ENCODE measurements at regions not wholly inside any gene's neighbourhood (a gene's known extent, or its start where the extent isn't known, plus 50 kb on each side); places are given as distances from the start of the nearest gene placed in this dataset.

- Histone ChIP-seq H3K9me2 (ENCODE audit: insufficient read depth) (no peaks in the 10 kb centered on the region), H4K20me1 (ENCODE audit: insufficient read depth) (no peaks in the 10 kb centered on the region), H3K27ac (no peak overlapping the region), H3K4me2 (ENCODE audit: unreplicated experiment) (no peak overlapping the region), H3K4me1 (ENCODE audit: insufficient read depth) (no peaks in the 10 kb centered on the region), H3K9ac (no peak overlapping the region), H2AFZ (no peak overlapping the region), H3K36me3 (ENCODE audit: low read depth) (no peaks in the 10 kb centered on the region), H3F3A (ENCODE audit: insufficient read depth) (no peaks in the 10 kb centered on the region), H3K79me2 (ENCODE audit: insufficient read depth) (no peaks in the 10 kb centered on the region), H3K9me3 (ENCODE audit: low read depth) (no peaks in the 10 kb centered on the region), H3K4me3 (no peak overlapping the region), H3K27me3 (replicated peaks; ENCODE audit: insufficient read depth) (no peaks in the 10 kb centered on the region)
- in situ Hi-C loops (cut with MboI): no loop called here
- no peak for DNase-seq
- no peak for TF ChIP-seq EZH2 (IDR thresholded peaks at IDR 0.05; ENCODE audit: insufficient read depth, poor library complexity, severe bottlenecking)
- no peak for TF ChIP-seq EZH2phosphoT487 (IDR thresholded peaks at IDR 0.05; ENCODE audit: insufficient read depth, low read depth)
Measured at GRCh38 chr4:25549413-25549812, 106.2 kb upstream of the SLC34A2 start.

DNA sequence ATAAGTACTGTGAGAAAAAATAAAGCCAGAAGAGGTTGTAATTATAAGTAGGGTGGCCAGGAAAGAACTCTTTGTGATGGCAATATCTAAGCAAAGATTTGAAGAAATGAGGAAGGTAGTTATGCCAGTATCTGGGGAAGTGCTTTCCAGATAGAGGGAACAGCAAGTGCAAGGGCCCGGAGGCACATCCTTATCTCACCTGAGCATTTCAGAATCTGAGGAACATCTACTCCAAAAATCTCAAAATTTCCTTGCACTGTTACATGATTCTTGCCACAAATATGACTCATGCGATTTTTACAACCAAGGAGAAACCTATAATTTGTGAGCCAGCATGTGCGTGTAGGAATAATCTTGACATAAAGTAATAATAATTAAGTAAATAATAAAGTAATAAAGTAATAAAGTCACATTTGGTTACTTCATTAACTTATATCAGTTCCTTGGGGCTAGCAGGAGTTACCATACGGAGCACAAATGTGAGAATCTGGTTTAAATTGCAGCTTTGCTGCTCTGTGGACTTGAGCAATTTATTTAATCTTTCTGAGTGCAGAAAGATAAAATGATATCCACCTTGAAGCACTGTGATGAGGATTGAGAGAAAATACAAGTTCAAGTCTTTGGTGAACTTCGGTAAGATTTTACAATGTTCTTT, 105.1 kb upstream of the SLC34A2 start:
- in situ Hi-C loops (cut with MboI): no loop called here
- Histone ChIP-seq H3K4me1 (ENCODE audit: insufficient read depth) (no peaks in the 10 kb centered on the region), H3K9me2 (ENCODE audit: insufficient read depth) (no peaks in the 10 kb centered on the region), H4K20me1 (ENCODE audit: insufficient read depth) (no peaks in the 10 kb centered on the region), H3K27ac (no peak overlapping the region), H3K27me3 (replicated peaks; ENCODE audit: insufficient read depth) (no peaks in the 10 kb centered on the region), H3K9ac (no peak overlapping the region), H3K36me3 (ENCODE audit: low read depth) (no peaks in the 10 kb centered on the region), H3K79me2 (ENCODE audit: insufficient read depth) (no peaks in the 10 kb centered on the region), H3K4me2 (ENCODE audit: unreplicated experiment) (no peak overlapping the region), H3K4me3 (no peak overlapping the region), H2AFZ (no peak overlapping the region), H3K9me3 (ENCODE audit: low read depth) (no peaks in the 10 kb centered on the region), H3F3A (ENCODE audit: insufficient read depth) (no peaks in the 10 kb centered on the region)
- DNase-seq: no peak
- TF ChIP-seq EZH2phosphoT487 (IDR thresholded peaks at IDR 0.05; ENCODE audit: insufficient read depth, low read depth) (no peak), EZH2 (IDR thresholded peaks at IDR 0.05; ENCODE audit: insufficient read depth, poor library complexity, severe bottlenecking) (no peak)
- 20 to 29% methylated on average over 5 of the region's 5 CpGs for WGBS, 2 experiments (ENCODE audit: low coverage in 1 of 2, low lambda C conversion rate in 2 of 2, missing lambda C conversion rate in 2 of 2)

DNA sequence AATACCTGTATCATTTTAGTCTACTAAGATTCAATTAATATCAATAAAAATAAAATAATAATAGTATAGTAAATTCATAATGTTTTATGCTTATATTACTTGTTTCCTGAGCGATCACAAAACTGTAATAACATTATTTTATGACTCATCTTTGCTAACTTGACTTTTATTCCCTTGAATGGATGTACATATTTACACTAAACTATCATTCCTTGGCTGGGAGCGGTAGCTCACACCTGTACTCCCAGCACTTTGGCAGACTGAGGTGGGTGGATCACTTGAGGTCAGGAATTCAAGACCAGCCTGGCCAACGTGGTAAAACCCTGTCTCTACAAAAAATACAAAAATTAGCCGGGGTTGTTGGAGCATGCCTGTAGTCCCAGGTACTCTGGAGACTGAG, 104.0 kb upstream of the SLC34A2 start:
- Histone ChIP-seq H2AFZ (no peak overlapping the region), H3K4me3 (no peak overlapping the region), H4K20me1 (ENCODE audit: insufficient read depth) (no peaks in the 10 kb centered on the region), H3K9me2 (ENCODE audit: insufficient read depth) (no peaks in the 10 kb centered on the region), H3K36me3 (ENCODE audit: low read depth) (no peaks in the 10 kb centered on the region), H3F3A (ENCODE audit: insufficient read depth) (no peaks in the 10 kb centered on the region), H3K27ac (no peak overlapping the region), H3K27me3 (replicated peaks; ENCODE audit: insufficient read depth) (no peaks in the 10 kb centered on the region), H3K9me3 (ENCODE audit: low read depth) (no peaks in the 10 kb centered on the region), H3K79me2 (ENCODE audit: insufficient read depth) (no peaks in the 10 kb centered on the region), H3K9ac (no peak overlapping the region), H3K4me1 (ENCODE audit: insufficient read depth) (no peaks in the 10 kb centered on the region), H3K4me2 (ENCODE audit: unreplicated experiment) (no peak overlapping the region)
- TF ChIP-seq EZH2phosphoT487 (IDR thresholded peaks at IDR 0.05; ENCODE audit: insufficient read depth, low read depth) (no peak), EZH2 (IDR thresholded peaks at IDR 0.05; ENCODE audit: insufficient read depth, poor library complexity, severe bottlenecking) (no peak)
- WGBS, 2 experiments (ENCODE audit: low coverage in 1 of 2, low lambda C conversion rate in 2 of 2, missing lambda C conversion rate in 2 of 2): 59 to 62% methylated on average over 4 of the region's 4 CpGs
- DNase-seq: no peak
- in situ Hi-C loops (cut with MboI): no loop called here

GRCh38 chr4:25552580-25553271, 102.9 kb upstream of the SLC34A2 start:
- in situ Hi-C loops (cut with MboI): no loop called here
- H3K4me3 ChIP-seq: no peak overlapping the region
- H3K9ac ChIP-seq: no peak overlapping the region
- no peak overlapping the region for H2AFZ ChIP-seq
- H3K36me3 ChIP-seq (ENCODE audit: low read depth): no peaks in the 10 kb centered on the region
- H3K4me1 ChIP-seq (ENCODE audit: insufficient read depth): no peaks in the 10 kb centered on the region
- no peaks in the 10 kb centered on the region for H3K9me2 ChIP-seq (ENCODE audit: insufficient read depth)
- H3K79me2 ChIP-seq (ENCODE audit: insufficient read depth): no peaks in the 10 kb centered on the region
- H3K4me2 ChIP-seq (ENCODE audit: unreplicated experiment): no peak overlapping the region
- no peaks in the 10 kb centered on the region for H3F3A ChIP-seq (ENCODE audit: insufficient read depth)
- TF ChIP-seq EZH2phosphoT487 (IDR thresholded peaks at IDR 0.05; ENCODE audit: insufficient read depth, low read depth): no peak
- no peaks in the 10 kb centered on the region for H4K20me1 ChIP-seq (ENCODE audit: insufficient read depth)
- no peaks in the 10 kb centered on the region for H3K27me3 ChIP-seq (replicated peaks; ENCODE audit: insufficient read depth)
- peak; percentile 2 for DNase-seq
- no peak overlapping the region for H3K27ac ChIP-seq
- H3K9me3 ChIP-seq (ENCODE audit: low read depth): no peaks in the 10 kb centered on the region
- 35 to 37% methylated on average over 8 of the region's 8 CpGs for WGBS, 2 experiments (ENCODE audit: low coverage in 1 of 2, low lambda C conversion rate in 2 of 2, missing lambda C conversion rate in 2 of 2)

Measured in GM23248 (cell line).